HEK293 (cell line): ENCODE measurements at regions not wholly inside any gene's neighbourhood (a gene's known extent, or its start where the extent isn't known, plus 50 kb on each side); places are given as distances from the start of the nearest gene placed in this dataset.

Experiments used
- CTCF ChIA-PET: fragments of 350-600 bp; formaldehyde crosslinking; extraction: SDS; loops from one replicate; lab custom pipeline; 2021; ENCODE audit warnings: antibody characterized with exemption; lab: Yijun Ruan, JAX
- POLR2A ChIA-PET: fragments of 300-600 bp; formaldehyde crosslinking; extraction: SDS; loops from one replicate; lab custom pipeline; 2020; ENCODE audit warnings: antibody characterized with exemption, inconsistent platforms; lab: Yijun Ruan, JAX
- H3K27ac ChIP-seq: fragments of 200-500 bp; sonication (Bioruptor generic); 2 replicates; pipeline ENCODE4 v1.5.1; 2014; ENCODE audit warnings: low read depth, low read length, control low read depth, inconsistent platforms; ENCODE audit errors: extremely low read depth
- H3K36me3 ChIP-seq, 2 experiments: fragments of 200-500 bp in 1 of 2; sonication (Bioruptor generic) in 1 of 2; 1 replicate in 1 of 2; 2 replicates in 1 of 2; pipeline ENCODE4 v1.5.1; 2014 to 2017; ENCODE audit warnings: inconsistent platforms in 2 of 2, low read length in 2 of 2; ENCODE audit not compliant: control insufficient read depth in 2 of 2, insufficient read depth in 1 of 2
- H3K4me1 ChIP-seq: fragments of 200-500 bp; sonication (Bioruptor generic); 2 replicates; pipeline ENCODE4 v1.5.1; 2014; ENCODE audit warnings: mild to moderate bottlenecking, low read length, inconsistent platforms; ENCODE audit not compliant: control insufficient read depth, insufficient read depth
- H3K4me3 ChIP-seq: 2 replicates; pipeline ENCODE4 v1.5.1; 2011; ENCODE audit warnings: low read depth, mild to moderate bottlenecking, control low read depth, low read length, moderate library complexity
- H3K9me3 ChIP-seq: fragments of 200-500 bp; sonication (Bioruptor generic); 2 replicates; pipeline ENCODE4 v1.5.1; 2014; ENCODE audit warnings: low read depth, low read length, inconsistent platforms; ENCODE audit not compliant: control insufficient read depth, insufficient read depth
- BCL11A ChIP-seq: fragments of 450-650 bp; formaldehyde crosslinking; IDR thresholded peaks from 2 replicates; pipeline ENCODE4 v1.5.1; 2016; ENCODE audit warnings: low read depth, missing biosample characterization, missing genetic modification characterization
- KLF1 ChIP-seq: fragments of 450-650 bp; formaldehyde crosslinking; IDR thresholded peaks from 2 replicates; pipeline ENCODE4 v1.5.1; 2016; ENCODE audit warnings: missing biosample characterization, missing genetic modification characterization
- KLF8 ChIP-seq: fragments of 450-650 bp; formaldehyde crosslinking; IDR thresholded peaks from 2 replicates; pipeline ENCODE4 v1.5.1; 2016; ENCODE audit warnings: missing biosample characterization, missing genetic modification characterization
- PATZ1 ChIP-seq: fragments of 450-650 bp; formaldehyde crosslinking; IDR thresholded peaks from 2 replicates; pipeline ENCODE4 v1.5.1; 2016; ENCODE audit warnings: missing biosample characterization, missing genetic modification characterization
- REPIN1 ChIP-seq: fragments of 450-650 bp; formaldehyde crosslinking; IDR thresholded peaks from 2 replicates; pipeline ENCODE4 v1.5.1; 2017; ENCODE audit warnings: missing biosample characterization, missing genetic modification characterization, low read depth
- ZBTB10 ChIP-seq: fragments of 450-650 bp; formaldehyde crosslinking; IDR thresholded peaks from 2 replicates; pipeline ENCODE4 v1.5.1; 2016; ENCODE audit warnings: missing biosample characterization, missing genetic modification characterization
- ZBTB6 ChIP-seq: fragments of 450-650 bp; formaldehyde crosslinking; IDR thresholded peaks from 2 replicates; pipeline ENCODE4 v1.5.1; 2017; ENCODE audit warnings: missing biosample characterization, missing genetic modification characterization
- ZFP41 ChIP-seq: fragments of 450-650 bp; formaldehyde crosslinking; IDR thresholded peaks from 2 replicates; pipeline ENCODE4 v1.5.1; 2016; ENCODE audit warnings: missing biosample characterization, missing genetic modification characterization, borderline replicate concordance
- ZNF112 ChIP-seq: fragments of 450-650 bp; formaldehyde crosslinking; IDR thresholded peaks from 2 replicates; pipeline ENCODE4 v1.5.0; 2017; ENCODE audit warnings: missing biosample characterization, missing genetic modification characterization
- ZNF140 ChIP-seq: fragments of 450-650 bp; formaldehyde crosslinking; IDR thresholded peaks from 2 replicates; pipeline ENCODE4 v1.5.1; 2016; ENCODE audit warnings: missing biosample characterization, missing genetic modification characterization
- ZNF223 ChIP-seq: fragments of 450-650 bp; formaldehyde crosslinking; IDR thresholded peaks from 2 replicates; pipeline ENCODE4 v1.5.1; 2016; ENCODE audit warnings: missing biosample characterization, missing genetic modification characterization
- ZNF292 ChIP-seq: fragments of 450-650 bp; formaldehyde crosslinking; IDR thresholded peaks from 2 replicates; pipeline ENCODE4 v1.5.1; 2016; ENCODE audit warnings: low read depth, missing biosample characterization, missing genetic modification characterization, borderline replicate concordance
- ZNF423 ChIP-seq: fragments of 450-650 bp; formaldehyde crosslinking; IDR thresholded peaks from 2 replicates; pipeline ENCODE4 v1.5.1; 2016; ENCODE audit warnings: missing biosample characterization, missing genetic modification characterization
- ZNF473 ChIP-seq: fragments of 450-650 bp; formaldehyde crosslinking; IDR thresholded peaks from 2 replicates; pipeline ENCODE4 v1.5.1; 2017; ENCODE audit warnings: missing biosample characterization, missing genetic modification characterization
- ZNF548 ChIP-seq: fragments of 450-650 bp; formaldehyde crosslinking; IDR thresholded peaks from 2 replicates; pipeline ENCODE4 v1.5.1; 2016; ENCODE audit warnings: missing biosample characterization, missing genetic modification characterization
- ZNF585B ChIP-seq: fragments of 450-650 bp; formaldehyde crosslinking; IDR thresholded peaks from 2 replicates; pipeline ENCODE4 v1.5.1; 2016; ENCODE audit warnings: missing biosample characterization, missing genetic modification characterization
- ZNF658 ChIP-seq: fragments of 450-650 bp; formaldehyde crosslinking; IDR thresholded peaks from 2 replicates; pipeline ENCODE4; 2016; ENCODE audit warnings: missing biosample characterization, missing genetic modification characterization
- ZNF701 ChIP-seq: fragments of 450-650 bp; formaldehyde crosslinking; IDR thresholded peaks from 2 replicates; pipeline ENCODE4 v1.5.1; 2016; ENCODE audit warnings: missing biosample characterization, missing genetic modification characterization
- TF ChIP-seq, protein P1 (sequence below): fragments of 450-650 bp; formaldehyde crosslinking; IDR thresholded peaks from 2 replicates; pipeline ENCODE4 v1.5.1; 2016; ENCODE audit warnings: missing biosample characterization, missing genetic modification characterization
- TF ChIP-seq, protein P2 (sequence below): fragments of 450-650 bp; formaldehyde crosslinking; IDR thresholded peaks from 2 replicates; pipeline ENCODE4 v1.5.1; 2016; ENCODE audit warnings: missing biosample characterization, missing genetic modification characterization
- TF ChIP-seq, protein P3 (sequence below): fragments of 450-650 bp; formaldehyde crosslinking; IDR thresholded peaks from 2 replicates; pipeline ENCODE4 v1.5.1; 2016; ENCODE audit warnings: missing biosample characterization, missing genetic modification characterization

GRCh38 chr4:124060261-124060918 lies 652.1 kb downstream of the ANKRD50 start:
- Histone ChIP-seq H3K9me3 (no peaks in the 10 kb centered on the region), H3K4me3 (no peak overlapping the region), H3K36me3 (no peaks in the 10 kb centered on the region), H3K27ac (no peak overlapping the region), H3K4me1 (no peaks in the 10 kb centered on the region)
- POLR2A ChIA-PET: no interaction called here
- TF ChIP-seq ZNF423 (tag by site-specific recombination): no peak
- TF ChIP-seq, protein P1, sequence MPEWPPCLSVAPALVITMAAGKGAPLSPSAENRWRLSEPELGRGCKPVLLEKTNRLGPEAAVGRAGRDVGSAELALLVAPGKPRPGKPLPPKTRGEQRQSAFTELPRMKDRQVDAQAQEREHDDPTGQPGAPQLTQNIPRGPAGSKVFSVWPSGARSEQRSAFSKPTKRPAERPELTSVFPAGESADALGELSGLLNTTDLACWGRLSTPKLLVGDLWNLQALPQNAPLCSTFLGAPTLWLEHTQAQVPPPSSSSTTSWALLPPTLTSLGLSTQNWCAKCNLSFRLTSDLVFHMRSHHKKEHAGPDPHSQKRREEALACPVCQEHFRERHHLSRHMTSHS: no peak
- no peak for TF ChIP-seq ZFP41 (tag by site-specific recombination)
- no peak for TF ChIP-seq BCL11A (tag by site-specific recombination)
- TF ChIP-seq, protein P2, sequence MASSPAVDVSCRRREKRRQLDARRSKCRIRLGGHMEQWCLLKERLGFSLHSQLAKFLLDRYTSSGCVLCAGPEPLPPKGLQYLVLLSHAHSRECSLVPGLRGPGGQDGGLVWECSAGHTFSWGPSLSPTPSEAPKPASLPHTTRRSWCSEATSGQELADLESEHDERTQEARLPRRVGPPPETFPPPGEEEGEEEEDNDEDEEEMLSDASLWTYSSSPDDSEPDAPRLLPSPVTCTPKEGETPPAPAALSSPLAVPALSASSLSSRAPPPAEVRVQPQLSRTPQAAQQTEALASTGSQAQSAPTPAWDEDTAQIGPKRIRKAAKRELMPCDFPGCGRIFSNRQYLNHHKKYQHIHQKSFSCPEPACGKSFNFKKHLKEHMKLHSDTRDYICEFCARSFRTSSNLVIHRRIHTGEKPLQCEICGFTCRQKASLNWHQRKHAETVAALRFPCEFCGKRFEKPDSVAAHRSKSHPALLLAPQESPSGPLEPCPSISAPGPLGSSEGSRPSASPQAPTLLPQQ (tag by site-specific recombination): no peak
- TF ChIP-seq ZNF140 (tag by site-specific recombination): no peak
- CTCF ChIA-PET: no interaction called here

DNA sequence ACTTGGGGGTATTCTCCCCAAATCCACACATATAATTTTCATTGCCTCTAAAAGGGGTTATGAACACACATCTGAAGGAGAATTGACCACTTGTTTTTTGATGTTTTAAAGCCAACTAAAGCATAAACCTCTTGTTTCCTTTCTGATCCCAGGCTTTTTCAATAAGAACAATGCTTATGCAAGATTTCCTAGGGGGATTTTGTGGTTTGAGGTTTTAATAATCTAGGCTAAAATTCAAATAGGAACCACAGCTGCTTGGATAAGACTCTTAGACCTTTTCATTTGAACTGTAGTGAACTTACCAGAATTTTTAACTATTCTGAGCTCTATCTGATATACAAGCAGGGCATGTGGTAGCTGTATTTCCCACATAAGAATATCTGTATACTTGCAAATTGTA lies 651.1 kb downstream of the ANKRD50 start:
- Histone ChIP-seq H3K4me1 (no peaks in the 10 kb centered on the region), H3K27ac (no peak overlapping the region), H3K9me3 (no peaks in the 10 kb centered on the region)
- ChIA-PET POLR2A (no interaction called here), CTCF (interaction anchor here (0.5 kb wide), 1 partner anchor 743 kb away, joined by 3 read pairs; no protein-coding TSS in a partner anchor)
- no peak for TF ChIP-seq ZNF658 (tag by site-specific recombination)
- TF ChIP-seq ZNF585B: no peak
- TF ChIP-seq, protein P1: no peak
- TF ChIP-seq KLF1 (tag by site-specific recombination): no peak
- no peak for TF ChIP-seq PATZ1
- TF ChIP-seq REPIN1 (tag by site-specific recombination): no peak
- no peak for TF ChIP-seq ZBTB6
- TF ChIP-seq KLF8 (tag by site-specific recombination): no peak
- no peak for TF ChIP-seq ZNF423 (tag by site-specific recombination)
- TF ChIP-seq ZNF473 (tag by site-specific recombination): no peak
- no peak for TF ChIP-seq ZNF548 (tag by site-specific recombination)
- TF ChIP-seq ZNF701 (tag by site-specific recombination): no peak
- TF ChIP-seq ZBTB10: no peak
- TF ChIP-seq, protein P3, sequence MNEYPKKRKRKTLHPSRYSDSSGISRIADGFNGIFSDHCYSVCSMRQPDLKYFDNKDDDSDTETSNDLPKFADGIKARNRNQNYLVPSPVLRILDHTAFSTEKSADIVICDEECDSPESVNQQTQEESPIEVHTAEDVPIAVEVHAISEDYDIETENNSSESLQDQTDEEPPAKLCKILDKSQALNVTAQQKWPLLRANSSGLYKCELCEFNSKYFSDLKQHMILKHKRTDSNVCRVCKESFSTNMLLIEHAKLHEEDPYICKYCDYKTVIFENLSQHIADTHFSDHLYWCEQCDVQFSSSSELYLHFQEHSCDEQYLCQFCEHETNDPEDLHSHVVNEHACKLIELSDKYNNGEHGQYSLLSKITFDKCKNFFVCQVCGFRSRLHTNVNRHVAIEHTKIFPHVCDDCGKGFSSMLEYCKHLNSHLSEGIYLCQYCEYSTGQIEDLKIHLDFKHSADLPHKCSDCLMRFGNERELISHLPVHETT: no peak
- no peak for TF ChIP-seq ZNF112 (tag by site-specific recombination)
- no peak for TF ChIP-seq ZNF223 (tag by site-specific recombination)
- no peak for TF ChIP-seq ZNF292
- TF ChIP-seq, all 188 proteins: peak for 0
- Histone ChIP-seq H3K36me3 (no peaks in the 10 kb centered on the region), H3K4me3 (no peak overlapping the region)
